ENCODE measurements at regions not wholly inside any gene's neighbourhood (a gene's known extent, or its start where the extent isn't known, plus 50 kb on each side); places are given as distances from the start of the nearest gene placed in this dataset.

DNA sequence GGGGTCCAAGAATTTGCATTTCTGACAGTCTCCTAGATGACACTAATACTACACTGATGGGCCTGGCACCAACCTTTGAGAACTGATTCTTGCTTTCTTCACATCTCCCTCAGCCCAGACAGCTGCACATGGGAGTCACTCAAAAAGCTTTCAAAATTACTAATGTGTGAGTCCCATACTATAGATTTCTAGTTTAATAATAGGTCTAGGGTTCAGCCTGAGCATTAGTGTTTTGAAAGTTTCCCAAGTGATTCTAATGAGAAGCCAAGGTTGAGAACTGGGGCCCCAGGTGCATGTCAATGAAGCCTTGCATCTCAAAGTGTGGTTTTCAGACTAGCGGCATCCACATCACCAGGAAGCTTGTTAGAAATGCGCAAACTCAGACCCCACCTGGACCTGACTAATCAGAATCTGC lies 159.9 kb upstream of the CMC1 start:
- H3K4me3 ChIP-seq, result no peak overlapping the region
- intact Hi-C loops (cut with micrococcal nuclease) (no loop called here), in situ Hi-C loops (cut with MboI) (no loop called here)
- FAIRE-seq (no peak), ATAC-seq (no peak), DNase-seq (ENCODE audit: extremely low read depth in 1 of 4, low spot score in 3 of 4) (no peak)
- no peak overlapping the region for H3K27ac ChIP-seq (ENCODE audit: extremely low read depth, low read depth, low read length)
- no peaks in the 10 kb centered on the region for H3K27me3 ChIP-seq (ENCODE audit: control insufficient read depth in 2 of 2, insufficient read depth in 2 of 2, low read length in 2 of 2)
- no peaks in the 10 kb centered on the region for H3K9me3 ChIP-seq (replicated peaks; ENCODE audit: control insufficient read depth, insufficient read depth, low read depth, low read length)
- no peak overlapping the region for H3K9ac ChIP-seq (ENCODE audit: insufficient read depth in 1 of 2, low read depth in 2 of 2, low read length in 2 of 2)
- BruUV-seq (replicated peaks), result no TSS peak
- H2AFZ ChIP-seq (ENCODE audit: low read depth, low read length), result no peak overlapping the region
- no peaks in the 10 kb centered on the region for H4K20me1 ChIP-seq (replicated peaks; ENCODE audit: control insufficient read depth, insufficient read depth, low read length)
- no peak overlapping the region for H3K4me2 ChIP-seq (ENCODE audit: insufficient read depth, low read length)
- WGBS (ENCODE audit: insufficient coverage, low coverage, missing lambda C conversion rate), result 8% methylated on average over 2 of the region's 2 CpGs
- H3K9me1 ChIP-seq (ENCODE audit: control insufficient read depth, insufficient read depth, low read length), result no peaks in the 10 kb centered on the region
- H3K79me2 ChIP-seq (ENCODE audit: control insufficient read depth, insufficient read depth, low read length), result no peaks in the 10 kb centered on the region
- H3K36me3 ChIP-seq (ENCODE audit: control insufficient read depth, insufficient read depth, low read length), result no peaks in the 10 kb centered on the region
- POLR2A ChIA-PET, result no interaction called here
- CTCF ChIA-PET (ENCODE audit: low intra/inter-chr PET ratio), result no interaction called here
- H3K4me1 ChIP-seq (replicated peaks in 1 of 2; ENCODE audit: control insufficient read depth in 2 of 2, insufficient read depth in 2 of 2, low read length in 2 of 2), result no peaks in the 10 kb centered on the region
- TF ChIP-seq, protein P1, sequence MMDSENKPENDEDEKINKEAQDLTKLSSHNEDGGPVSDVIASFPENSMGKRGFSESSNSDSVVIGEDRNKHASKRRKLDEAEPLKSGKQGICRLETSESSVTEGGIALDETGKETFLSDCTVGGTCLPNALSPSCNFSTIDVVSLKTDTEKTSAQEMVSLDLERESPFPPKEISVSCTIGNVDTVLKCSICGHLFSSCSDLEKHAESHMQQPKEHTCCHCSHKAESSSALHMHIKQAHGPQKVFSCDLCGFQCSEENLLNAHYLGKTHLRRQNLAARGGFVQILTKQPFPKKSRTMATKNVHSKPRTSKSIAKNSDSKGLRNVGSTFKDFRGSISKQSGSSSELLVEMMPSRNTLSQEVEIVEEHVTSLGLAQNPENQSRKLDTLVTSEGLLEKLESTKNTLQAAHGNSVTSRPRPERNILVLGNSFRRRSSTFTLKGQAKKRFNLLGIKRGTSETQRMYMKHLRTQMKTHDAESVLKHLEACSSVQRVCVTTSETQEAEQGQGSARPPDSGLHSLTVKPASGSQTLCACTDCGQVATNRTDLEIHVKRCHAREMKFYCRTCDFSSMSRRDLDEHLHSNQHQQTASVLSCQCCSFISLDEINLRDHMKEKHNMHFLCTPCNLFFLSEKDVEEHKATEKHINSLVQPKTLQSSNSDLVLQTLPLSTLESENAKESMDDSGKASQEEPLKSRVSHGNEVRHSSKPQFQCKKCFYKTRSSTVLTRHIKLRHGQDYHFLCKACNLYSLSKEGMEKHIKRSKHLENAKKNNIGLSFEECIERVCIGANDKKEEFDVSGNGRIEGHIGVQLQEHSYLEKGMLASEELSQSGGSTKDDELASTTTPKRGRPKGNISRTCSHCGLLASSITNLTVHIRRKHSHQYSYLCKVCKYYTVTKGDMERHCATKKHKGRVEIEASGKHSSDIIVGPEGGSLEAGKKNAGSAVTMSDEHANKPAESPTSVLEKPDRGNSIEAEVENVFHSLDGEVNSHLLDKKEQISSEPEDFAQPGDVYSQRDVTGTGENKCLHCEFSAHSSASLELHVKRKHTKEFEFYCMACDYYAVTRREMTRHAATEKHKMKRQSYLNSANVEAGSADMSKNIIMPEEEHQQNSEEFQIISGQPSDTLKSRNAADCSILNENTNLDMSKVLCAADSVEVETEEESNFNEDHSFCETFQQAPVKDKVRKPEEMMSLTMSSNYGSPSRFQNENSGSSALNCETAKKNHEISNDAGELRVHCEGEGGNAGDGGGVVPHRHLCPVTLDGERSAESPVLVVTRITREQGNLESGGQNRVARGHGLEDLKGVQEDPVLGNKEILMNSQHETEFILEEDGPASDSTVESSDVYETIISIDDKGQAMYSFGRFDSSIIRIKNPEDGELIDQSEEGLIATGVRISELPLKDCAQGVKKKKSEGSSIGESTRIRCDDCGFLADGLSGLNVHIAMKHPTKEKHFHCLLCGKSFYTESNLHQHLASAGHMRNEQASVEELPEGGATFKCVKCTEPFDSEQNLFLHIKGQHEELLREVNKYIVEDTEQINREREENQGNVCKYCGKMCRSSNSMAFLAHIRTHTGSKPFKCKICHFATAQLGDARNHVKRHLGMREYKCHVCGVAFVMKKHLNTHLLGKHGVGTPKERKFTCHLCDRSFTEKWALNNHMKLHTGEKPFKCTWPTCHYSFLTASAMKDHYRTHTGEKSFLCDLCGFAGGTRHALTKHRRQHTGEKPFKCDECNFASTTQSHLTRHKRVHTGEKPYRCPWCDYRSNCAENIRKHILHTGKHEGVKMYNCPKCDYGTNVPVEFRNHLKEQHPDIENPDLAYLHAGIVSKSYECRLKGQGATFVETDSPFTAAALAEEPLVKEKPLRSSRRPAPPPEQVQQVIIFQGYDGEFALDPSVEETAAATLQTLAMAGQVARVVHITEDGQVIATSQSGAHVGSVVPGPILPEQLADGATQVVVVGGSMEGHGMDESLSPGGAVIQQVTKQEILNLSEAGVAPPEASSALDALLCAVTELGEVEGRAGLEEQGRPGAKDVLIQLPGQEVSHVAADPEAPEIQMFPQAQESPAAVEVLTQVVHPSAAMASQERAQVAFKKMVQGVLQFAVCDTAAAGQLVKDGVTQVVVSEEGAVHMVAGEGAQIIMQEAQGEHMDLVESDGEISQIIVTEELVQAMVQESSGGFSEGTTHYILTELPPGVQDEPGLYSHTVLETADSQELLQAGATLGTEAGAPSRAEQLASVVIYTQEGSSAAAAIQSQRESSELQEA (IDR thresholded peaks at IDR 0.05; ENCODE audit: low read depth), result no peak
- TF ChIP-seq THRAP3 (IDR thresholded peaks at IDR 0.05; ENCODE audit: borderline replicate concordance) (no peak), C11orf30 (IDR thresholded peaks at IDR 0.05; ENCODE audit: low read depth) (no peak), RB1 (IDR thresholded peaks at IDR 0.05; ENCODE audit: low read depth) (no peak), SRSF7 (optimal IDR thresholded peaks at IDR 0.05; ENCODE audit: low read depth, low read length) (no peak), TCF3 (CRISPR knock-in tag; IDR thresholded peaks at IDR 0.05) (no peak), ZHX1 (conservative IDR thresholded peaks at IDR 0.05; ENCODE audit: low read length) (no peak), ZNF449 (CRISPR knock-in tag; IDR thresholded peaks at IDR 0.05) (no peak), ETV1 (tag; conservative IDR thresholded peaks at IDR 0.05; ENCODE audit: low read depth) (no peak)

All from K562 (cell line).